HG03095 (cell line): ENCODE measurements at regions not wholly inside any gene's neighbourhood (a gene's known extent, or its start where the extent isn't known, plus 50 kb on each side); places are given as distances from the start of the nearest gene placed in this dataset.
A peak's percentile ranks its signal among the peaks of the same experiment; 100 is the strongest.
"Not testable (repeated sequence)": the region's sequence is repeated elsewhere in the genome, so short reads cannot be mapped to it uniquely, and the experiment has no call there.

Experiments
- ATAC-seq: cut with Tn5 transposase; IDR thresholded peaks from one replicate; pipeline ENCODE4 v1.9.1; 2021; ENCODE audit warnings: moderate library complexity; ENCODE audit not compliant: unreplicated experiment

- ATAC-seq, result no peak
These were observed 206.4 kb downstream of the LRRK2 start for GRCh38 chr12:40431169-40431568.

GRCh38 chr12:40435251-40435650, 210.5 kb downstream of the LRRK2 start:
- ATAC-seq, result no peak

- ATAC-seq, result no peak
These were observed 211.2 kb downstream of the LRRK2 start for GRCh38 chr12:40435951-40436350.

- no peak for ATAC-seq
These were observed 211.8 kb downstream of the LRRK2 start for GRCh38 chr12:40436564-40436963.

- no peak for ATAC-seq
These were observed 215.1 kb downstream of the LRRK2 start for GRCh38 chr12:40439771-40440492.

- no peak for ATAC-seq
These were observed 219.4 kb downstream of the LRRK2 start for GRCh38 chr12:40444174-40444573.

GRCh38 chr12:40446385-40446784, 221.6 kb downstream of the LRRK2 start:
- ATAC-seq, result peak; percentile 57

- not testable (repeated sequence) for ATAC-seq
These were observed 223.7 kb downstream of the LRRK2 start for GRCh38 chr12:40448523-40448922.

- no peak for ATAC-seq
These were observed 226.9 kb downstream of the LRRK2 start for GRCh38 chr12:40451661-40452060.

GRCh38 chr12:40464121-40464520, 228.1 kb upstream of the CNTN1 start:
- ATAC-seq, result no peak

GRCh38 chr12:40469736-40470135, 222.5 kb upstream of the CNTN1 start:
- no peak for ATAC-seq

- no peak for ATAC-seq
These were observed 218.3 kb upstream of the CNTN1 start for GRCh38 chr12:40473962-40474361.

GRCh38 chr12:40474630-40475029, 217.6 kb upstream of the CNTN1 start:
- ATAC-seq, result no peak

GRCh38 chr12:40499856-40500255, 192.4 kb upstream of the CNTN1 start:
- ATAC-seq, result no peak

GRCh38 chr12:40502322-40502721, 189.9 kb upstream of the CNTN1 start:
- ATAC-seq, result no peak

- no peak for ATAC-seq
These were observed 186.9 kb upstream of the CNTN1 start for GRCh38 chr12:40505327-40505726.

- ATAC-seq, result no peak
These were observed 183.8 kb upstream of the CNTN1 start for GRCh38 chr12:40508421-40508820.

GRCh38 chr12:40511341-40511740, 180.9 kb upstream of the CNTN1 start:
- ATAC-seq, result no peak

GRCh38 chr12:40515041-40515816, 177.0 kb upstream of the CNTN1 start:
- ATAC-seq, result peak; percentile 62

- ATAC-seq, result no peak
These were observed 169.4 kb upstream of the CNTN1 start for GRCh38 chr12:40522837-40523236.

- no peak for ATAC-seq
These were observed 167.2 kb upstream of the CNTN1 start for GRCh38 chr12:40525054-40525453.

- ATAC-seq, result no peak
These were observed 157.4 kb upstream of the CNTN1 start for GRCh38 chr12:40534828-40535227.
